GM12891 (cell line): ENCODE measurements at regions not wholly inside any gene's neighbourhood (a gene's known extent, or its start where the extent isn't known, plus 50 kb on each side); places are given as distances from the start of the nearest gene placed in this dataset.

Source experiments
- POLR2A ChIP-seq: IDR thresholded peaks from 2 replicates; pipeline ENCODE4 v1.6.1; 2011; ENCODE audit warnings: low read depth, low read length, control low read depth
- POLR2AphosphoS5 ChIP-seq: IDR thresholded peaks from 2 replicates; pipeline ENCODE4 v1.6.1; 2011; ENCODE audit warnings: low read depth, low read length, control low read depth
- TAF1 ChIP-seq: IDR thresholded peaks from 2 replicates; pipeline ENCODE4 v1.6.1; 2011; ENCODE audit warnings: low read depth, low read length, control low read depth

DNA sequence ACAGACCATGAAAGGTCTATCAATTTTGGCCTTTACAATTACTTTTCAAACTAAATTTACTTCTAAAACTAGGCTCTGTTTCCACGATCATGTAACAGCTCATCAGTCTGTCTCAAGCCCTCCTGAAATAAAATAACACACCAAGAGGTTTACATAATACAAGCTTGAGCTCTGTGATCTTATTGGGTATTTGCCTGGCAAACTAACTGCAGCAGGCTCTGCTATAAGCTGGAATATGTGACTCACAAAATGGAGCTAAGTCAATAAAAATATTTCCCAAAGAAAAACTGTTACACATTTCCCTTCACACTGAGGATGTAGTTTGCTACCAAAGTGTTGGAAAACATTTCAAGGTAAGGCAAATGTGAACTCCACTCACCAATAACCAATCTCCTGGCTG is 94.7 kb upstream of the GPM6B start:
- TF ChIP-seq POLR2A = no peak
- no peak for TF ChIP-seq POLR2AphosphoS5
- TF ChIP-seq TAF1 = no peak
